ENCODE measurements at regions not wholly inside any gene's neighbourhood (a gene's known extent, or its start where the extent isn't known, plus 50 kb on each side); places are given as distances from the start of the nearest gene placed in this dataset.

- no peak for TF ChIP-seq CTCF (IDR thresholded peaks at IDR 0.05)
- no peak for TF ChIP-seq POLR2A (IDR thresholded peaks at IDR 0.05)
These were observed 824.5 kb upstream of the DIAPH2 start for GRCh38 chrX:95860127-95860526.
